ENCODE measurements at regions not wholly inside any gene's neighbourhood (a gene's known extent, or its start where the extent isn't known, plus 50 kb on each side); places are given as distances from the start of the nearest gene placed in this dataset.

DNA sequence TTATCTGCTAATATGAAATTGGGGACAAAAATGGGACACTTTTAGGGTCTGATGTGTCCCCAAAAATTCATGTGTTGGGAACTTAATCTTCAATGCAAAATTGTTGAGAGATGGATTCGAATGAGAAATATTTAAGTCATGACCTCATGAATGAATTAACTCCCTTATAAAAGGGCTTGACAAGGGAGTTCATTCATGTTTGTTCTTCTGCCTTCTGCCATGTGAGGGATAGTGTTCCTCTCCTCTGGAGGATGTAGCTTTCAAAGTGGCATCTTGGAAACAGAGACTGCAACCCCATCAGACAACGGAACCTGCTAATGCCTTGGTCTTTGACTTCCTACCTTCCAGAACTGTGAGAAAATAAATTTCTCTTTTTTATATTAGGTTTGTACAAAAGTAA lies 89.2 kb upstream of the LINC00305 start:
- Mint-ChIP-seq H3K27me3 (ENCODE audit: low read depth) (no peaks in the 10 kb centered on the region), H3K4me1 (peaks cover 18% of the 10 kb centered on the region), H3K27ac (no peak overlapping the region), H3K9me3 (peaks cover 19% of the 10 kb centered on the region; the same call in 1 of the 2 replicates), H3K36me3 (peaks cover 4% of the 10 kb centered on the region), H3K4me3 (no peak overlapping the region)
- CTCF ChIA-PET = no interaction called here
- no peak for TF ChIP-seq PREB (CRISPR knock-in tag; IDR thresholded peaks at IDR 0.05; ENCODE audit: borderline replicate concordance)
- TF ChIP-seq, protein P1, sequence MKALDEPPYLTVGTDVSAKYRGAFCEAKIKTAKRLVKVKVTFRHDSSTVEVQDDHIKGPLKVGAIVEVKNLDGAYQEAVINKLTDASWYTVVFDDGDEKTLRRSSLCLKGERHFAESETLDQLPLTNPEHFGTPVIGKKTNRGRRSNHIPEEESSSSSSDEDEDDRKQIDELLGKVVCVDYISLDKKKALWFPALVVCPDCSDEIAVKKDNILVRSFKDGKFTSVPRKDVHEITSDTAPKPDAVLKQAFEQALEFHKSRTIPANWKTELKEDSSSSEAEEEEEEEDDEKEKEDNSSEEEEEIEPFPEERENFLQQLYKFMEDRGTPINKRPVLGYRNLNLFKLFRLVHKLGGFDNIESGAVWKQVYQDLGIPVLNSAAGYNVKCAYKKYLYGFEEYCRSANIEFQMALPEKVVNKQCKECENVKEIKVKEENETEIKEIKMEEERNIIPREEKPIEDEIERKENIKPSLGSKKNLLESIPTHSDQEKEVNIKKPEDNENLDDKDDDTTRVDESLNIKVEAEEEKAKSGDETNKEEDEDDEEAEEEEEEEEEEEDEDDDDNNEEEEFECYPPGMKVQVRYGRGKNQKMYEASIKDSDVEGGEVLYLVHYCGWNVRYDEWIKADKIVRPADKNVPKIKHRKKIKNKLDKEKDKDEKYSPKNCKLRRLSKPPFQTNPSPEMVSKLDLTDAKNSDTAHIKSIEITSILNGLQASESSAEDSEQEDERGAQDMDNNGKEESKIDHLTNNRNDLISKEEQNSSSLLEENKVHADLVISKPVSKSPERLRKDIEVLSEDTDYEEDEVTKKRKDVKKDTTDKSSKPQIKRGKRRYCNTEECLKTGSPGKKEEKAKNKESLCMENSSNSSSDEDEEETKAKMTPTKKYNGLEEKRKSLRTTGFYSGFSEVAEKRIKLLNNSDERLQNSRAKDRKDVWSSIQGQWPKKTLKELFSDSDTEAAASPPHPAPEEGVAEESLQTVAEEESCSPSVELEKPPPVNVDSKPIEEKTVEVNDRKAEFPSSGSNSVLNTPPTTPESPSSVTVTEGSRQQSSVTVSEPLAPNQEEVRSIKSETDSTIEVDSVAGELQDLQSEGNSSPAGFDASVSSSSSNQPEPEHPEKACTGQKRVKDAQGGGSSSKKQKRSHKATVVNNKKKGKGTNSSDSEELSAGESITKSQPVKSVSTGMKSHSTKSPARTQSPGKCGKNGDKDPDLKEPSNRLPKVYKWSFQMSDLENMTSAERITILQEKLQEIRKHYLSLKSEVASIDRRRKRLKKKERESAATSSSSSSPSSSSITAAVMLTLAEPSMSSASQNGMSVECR (CRISPR knock-in tag; IDR thresholded peaks at IDR 0.05; ENCODE audit: borderline replicate concordance) = no peak
- TF ChIP-seq, protein P2, sequence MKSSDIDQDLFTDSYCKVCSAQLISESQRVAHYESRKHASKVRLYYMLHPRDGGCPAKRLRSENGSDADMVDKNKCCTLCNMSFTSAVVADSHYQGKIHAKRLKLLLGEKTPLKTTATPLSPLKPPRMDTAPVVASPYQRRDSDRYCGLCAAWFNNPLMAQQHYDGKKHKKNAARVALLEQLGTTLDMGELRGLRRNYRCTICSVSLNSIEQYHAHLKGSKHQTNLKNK (CRISPR knock-in tag; IDR thresholded peaks at IDR 0.05) = no peak
- TF ChIP-seq IRF2 (CRISPR knock-in tag; IDR thresholded peaks at IDR 0.05; ENCODE audit: borderline replicate concordance, low read depth) = no peak
- TF ChIP-seq CREB1 (CRISPR knock-in tag; IDR thresholded peaks at IDR 0.05) = no peak
- ATAC-seq = no peak
- no peak for DNase-seq (ENCODE audit: low spot score)
- POLR2A ChIA-PET = no interaction called here

GRCh38 chr18:64234321-64234720 lies 85.4 kb upstream of the LINC00305 start:
- POLR2A ChIA-PET = no interaction called here
- no peak overlapping the region for H3K4me3 Mint-ChIP-seq
- TF ChIP-seq FOXP4 (CRISPR knock-in tag; IDR thresholded peaks at IDR 0.05) (no peak), TEAD1 (CRISPR knock-in tag; IDR thresholded peaks at IDR 0.05) (no peak), ELF4 (CRISPR knock-in tag; IDR thresholded peaks at IDR 0.05; ENCODE audit: low read depth) (no peak), ZNF671 (CRISPR knock-in tag; IDR thresholded peaks at IDR 0.05) (no peak), ZNF317 (CRISPR knock-in tag; IDR thresholded peaks at IDR 0.05; ENCODE audit: borderline replicate concordance, low read depth) (no peak), MYBL2 (CRISPR knock-in tag; IDR thresholded peaks at IDR 0.05) (no peak), HMGXB4 (CRISPR knock-in tag; IDR thresholded peaks at IDR 0.05) (no peak), RELA (CRISPR knock-in tag; IDR thresholded peaks at IDR 0.05; ENCODE audit: borderline replicate concordance) (no peak), PRRX2 (CRISPR knock-in tag; IDR thresholded peaks at IDR 0.05) (no peak), KAT7 (CRISPR knock-in tag; IDR thresholded peaks at IDR 0.05; ENCODE audit: borderline replicate concordance) (no peak)
- TF ChIP-seq, protein P3, sequence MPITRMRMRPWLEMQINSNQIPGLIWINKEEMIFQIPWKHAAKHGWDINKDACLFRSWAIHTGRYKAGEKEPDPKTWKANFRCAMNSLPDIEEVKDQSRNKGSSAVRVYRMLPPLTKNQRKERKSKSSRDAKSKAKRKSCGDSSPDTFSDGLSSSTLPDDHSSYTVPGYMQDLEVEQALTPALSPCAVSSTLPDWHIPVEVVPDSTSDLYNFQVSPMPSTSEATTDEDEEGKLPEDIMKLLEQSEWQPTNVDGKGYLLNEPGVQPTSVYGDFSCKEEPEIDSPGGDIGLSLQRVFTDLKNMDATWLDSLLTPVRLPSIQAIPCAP (CRISPR knock-in tag; IDR thresholded peaks at IDR 0.05) = no peak
- TF ChIP-seq, protein P4, sequence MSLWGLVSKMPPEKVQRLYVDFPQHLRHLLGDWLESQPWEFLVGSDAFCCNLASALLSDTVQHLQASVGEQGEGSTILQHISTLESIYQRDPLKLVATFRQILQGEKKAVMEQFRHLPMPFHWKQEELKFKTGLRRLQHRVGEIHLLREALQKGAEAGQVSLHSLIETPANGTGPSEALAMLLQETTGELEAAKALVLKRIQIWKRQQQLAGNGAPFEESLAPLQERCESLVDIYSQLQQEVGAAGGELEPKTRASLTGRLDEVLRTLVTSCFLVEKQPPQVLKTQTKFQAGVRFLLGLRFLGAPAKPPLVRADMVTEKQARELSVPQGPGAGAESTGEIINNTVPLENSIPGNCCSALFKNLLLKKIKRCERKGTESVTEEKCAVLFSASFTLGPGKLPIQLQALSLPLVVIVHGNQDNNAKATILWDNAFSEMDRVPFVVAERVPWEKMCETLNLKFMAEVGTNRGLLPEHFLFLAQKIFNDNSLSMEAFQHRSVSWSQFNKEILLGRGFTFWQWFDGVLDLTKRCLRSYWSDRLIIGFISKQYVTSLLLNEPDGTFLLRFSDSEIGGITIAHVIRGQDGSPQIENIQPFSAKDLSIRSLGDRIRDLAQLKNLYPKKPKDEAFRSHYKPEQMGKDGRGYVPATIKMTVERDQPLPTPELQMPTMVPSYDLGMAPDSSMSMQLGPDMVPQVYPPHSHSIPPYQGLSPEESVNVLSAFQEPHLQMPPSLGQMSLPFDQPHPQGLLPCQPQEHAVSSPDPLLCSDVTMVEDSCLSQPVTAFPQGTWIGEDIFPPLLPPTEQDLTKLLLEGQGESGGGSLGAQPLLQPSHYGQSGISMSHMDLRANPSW (CRISPR knock-in tag; conservative IDR thresholded peaks at IDR 0.05; ENCODE audit: low read depth) = no peak
- no peak for ATAC-seq
- H3K36me3 Mint-ChIP-seq = peaks cover 39% of the 10 kb centered on the region
- CTCF ChIA-PET = no interaction called here
- peaks cover 5% of the 10 kb centered on the region for H3K27me3 Mint-ChIP-seq (ENCODE audit: low read depth)
- no peak overlapping the region for H3K27ac Mint-ChIP-seq
- H3K9me3 Mint-ChIP-seq = peaks cover 51% of the 10 kb centered on the region
- no peak for DNase-seq (ENCODE audit: low spot score)
- H3K4me1 Mint-ChIP-seq = no peaks in the 10 kb centered on the region
